Pulmonary artery endothelial cell (primary cell): ENCODE measurements at regions not wholly inside any gene's neighbourhood (a gene's known extent, or its start where the extent isn't known, plus 50 kb on each side); places are given as distances from the start of the nearest gene placed in this dataset.

Experiments
- DNase-seq: peaks from one replicate; pipeline ENCODE4 v3.0.0-alpha.2; 2011; ENCODE audit warnings: low read depth, low spot score

GRCh38 chr11:129590753-129591475 lies 215.3 kb downstream of the BARX2 start:
- no peak for DNase-seq

- no peak for DNase-seq
Observed at GRCh38 chr11:129591527-129591926, 215.9 kb downstream of the BARX2 start.

- DNase-seq, result no peak
Observed at GRCh38 chr11:129592191-129592590, 216.5 kb downstream of the BARX2 start.

GRCh38 chr11:129593098-129593497 lies 217.4 kb downstream of the BARX2 start:
- no peak for DNase-seq

GRCh38 chr11:129595038-129595962 lies 219.7 kb downstream of the BARX2 start:
- DNase-seq, result no peak

- DNase-seq, result no peak
Observed at GRCh38 chr11:129596351-129596750, 219.3 kb upstream of the TMEM45B start.

- DNase-seq, result no peak
Observed at GRCh38 chr11:129598378-129598777, 217.3 kb upstream of the TMEM45B start.

- no peak for DNase-seq
Observed at GRCh38 chr11:129605815-129606214, 209.8 kb upstream of the TMEM45B start.

- no peak for DNase-seq
Observed at GRCh38 chr11:129608711-129609110, 206.9 kb upstream of the TMEM45B start.

GRCh38 chr11:129610125-129610524 lies 205.5 kb upstream of the TMEM45B start:
- DNase-seq, result no peak

GRCh38 chr11:129610545-129610944 lies 205.1 kb upstream of the TMEM45B start:
- no peak for DNase-seq

GRCh38 chr11:129611661-129612446 lies 203.8 kb upstream of the TMEM45B start:
- DNase-seq, result no peak

GRCh38 chr11:129612447-129612961 lies 203.1 kb upstream of the TMEM45B start:
- DNase-seq, result no peak

- DNase-seq, result no peak
Observed at GRCh38 chr11:129613071-129613470, 202.6 kb upstream of the TMEM45B start.

GRCh38 chr11:129614256-129614944 lies 201.2 kb upstream of the TMEM45B start:
- no peak for DNase-seq

- no peak for DNase-seq
Observed at GRCh38 chr11:129618046-129618569, 197.5 kb upstream of the TMEM45B start.

GRCh38 chr11:129620237-129621104 lies 195.2 kb upstream of the TMEM45B start:
- no peak for DNase-seq

GRCh38 chr11:129625930-129626329 lies 189.7 kb upstream of the TMEM45B start:
- DNase-seq, result no peak

- DNase-seq, result no peak
Observed at GRCh38 chr11:129631201-129631600, 184.4 kb upstream of the TMEM45B start.

GRCh38 chr11:129636926-129637325 lies 178.7 kb upstream of the TMEM45B start:
- DNase-seq, result no peak
